GM21390 (cell line): ENCODE measurements at regions not wholly inside any gene's neighbourhood (a gene's known extent, or its start where the extent isn't known, plus 50 kb on each side); places are given as distances from the start of the nearest gene placed in this dataset.
A peak's percentile ranks its signal among the peaks of the same experiment; 100 is the strongest.
"Not testable (repeated sequence)": the region's sequence is repeated elsewhere in the genome, so short reads cannot be mapped to it uniquely, and the experiment has no call there.

Experiments used
- ATAC-seq: cut with Tn5 transposase; IDR thresholded peaks from one replicate; pipeline ENCODE4 v1.9.1; 2021; ENCODE audit not compliant: unreplicated experiment

GRCh38 chr4:138113819-138114400 is 128.2 kb downstream of the SLC7A11 start:
- ATAC-seq: peak; percentile 21

GRCh38 chr4:138112890-138113289 is 129.3 kb downstream of the SLC7A11 start:
- ATAC-seq: not testable (repeated sequence)

- no peak for ATAC-seq
These were observed 129.8 kb downstream of the SLC7A11 start for GRCh38 chr4:138112389-138112788.

- ATAC-seq: no peak
These were observed 130.6 kb downstream of the SLC7A11 start for GRCh38 chr4:138111462-138112000.

GRCh38 chr4:138110815-138111214 is 131.3 kb downstream of the SLC7A11 start:
- ATAC-seq: no peak

GRCh38 chr4:138107023-138107422 is 135.1 kb downstream of the SLC7A11 start:
- no peak for ATAC-seq

GRCh38 chr4:138105331-138105730 is 136.8 kb downstream of the SLC7A11 start:
- no peak for ATAC-seq

- ATAC-seq: no peak
These were observed 137.9 kb downstream of the SLC7A11 start for GRCh38 chr4:138104284-138104680.

- ATAC-seq: no peak
These were observed 138.4 kb downstream of the SLC7A11 start for GRCh38 chr4:138103597-138104283.

GRCh38 chr4:138099385-138099784 is 142.8 kb downstream of the SLC7A11 start:
- no peak for ATAC-seq

- no peak for ATAC-seq
These were observed 144.1 kb downstream of the SLC7A11 start for GRCh38 chr4:138097912-138098600.

- no peak for ATAC-seq
These were observed 145.6 kb downstream of the SLC7A11 start for GRCh38 chr4:138096384-138097062.

GRCh38 chr4:138095378-138095777 is 146.8 kb downstream of the SLC7A11 start:
- no peak for ATAC-seq

- ATAC-seq: no peak
These were observed 150.1 kb downstream of the SLC7A11 start for GRCh38 chr4:138092060-138092459.

- no peak for ATAC-seq
These were observed 151.1 kb downstream of the SLC7A11 start for GRCh38 chr4:138090918-138091676.

- peak; percentile 95 for ATAC-seq
These were observed 151.8 kb downstream of the SLC7A11 start for GRCh38 chr4:138090150-138090917.

- ATAC-seq: no peak
These were observed 153.5 kb downstream of the SLC7A11 start for GRCh38 chr4:138088449-138089208.

GRCh38 chr4:138087066-138087719 is 155.0 kb downstream of the SLC7A11 start:
- ATAC-seq: no peak

- ATAC-seq: no peak
These were observed 155.5 kb downstream of the SLC7A11 start for GRCh38 chr4:138086611-138087041.
